ENCODE measurements at regions not wholly inside any gene's neighbourhood (a gene's known extent, or its start where the extent isn't known, plus 50 kb on each side); places are given as distances from the start of the nearest gene placed in this dataset.
"Not testable (repeated sequence)": the region's sequence is repeated elsewhere in the genome, so short reads cannot be mapped to it uniquely, and the experiment has no call there.

DNA sequence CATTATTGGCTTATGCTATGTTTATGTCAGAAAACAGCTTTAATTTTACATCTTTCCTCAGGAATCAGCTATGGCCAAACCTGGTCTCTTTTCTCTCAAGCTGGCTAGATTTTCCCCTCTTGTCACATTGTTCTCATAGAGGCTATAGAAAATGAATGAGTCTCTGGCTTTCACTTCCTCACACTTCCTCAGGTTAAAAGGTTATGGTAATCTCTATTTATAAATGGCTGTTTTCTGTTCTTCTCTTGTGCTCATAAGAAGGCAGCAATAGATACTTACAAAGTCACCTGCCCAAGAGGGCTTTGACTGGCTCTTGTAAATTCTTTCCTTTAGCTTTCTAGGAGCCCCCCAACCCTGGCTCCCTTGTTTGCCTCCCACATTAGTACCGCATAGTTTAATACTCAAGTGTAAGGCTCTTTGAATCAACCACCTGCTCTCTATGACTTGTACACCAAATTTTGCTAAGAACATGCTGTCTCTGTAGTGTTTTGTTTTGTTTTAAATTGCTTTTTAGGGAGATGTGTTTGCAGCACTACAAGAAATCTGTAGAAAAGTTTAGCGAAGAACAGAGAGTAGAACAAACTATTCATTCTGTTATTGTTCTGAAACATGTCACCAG, 897.4 kb upstream of the CITED2 start:
- Histone ChIP-seq H3K4me2 (ENCODE audit: low read length) (no peak overlapping the region), H3K27me3 (ENCODE audit: control insufficient read depth, insufficient read depth, low read length) (no peaks in the 10 kb centered on the region), H3K4me1 (ENCODE audit: control insufficient read depth, insufficient read depth, low read length) (peaks cover 8% of the 10 kb centered on the region), H3K9ac (ENCODE audit: low read depth, low read length) (no peak overlapping the region), H3K9me3 (replicated peaks; ENCODE audit: low read length) (no peaks in the 10 kb centered on the region), H3K4me3 (ENCODE audit: low read length) (no peak overlapping the region), H3K36me3 (ENCODE audit: insufficient read depth, low read length) (no peaks in the 10 kb centered on the region)

DNA sequence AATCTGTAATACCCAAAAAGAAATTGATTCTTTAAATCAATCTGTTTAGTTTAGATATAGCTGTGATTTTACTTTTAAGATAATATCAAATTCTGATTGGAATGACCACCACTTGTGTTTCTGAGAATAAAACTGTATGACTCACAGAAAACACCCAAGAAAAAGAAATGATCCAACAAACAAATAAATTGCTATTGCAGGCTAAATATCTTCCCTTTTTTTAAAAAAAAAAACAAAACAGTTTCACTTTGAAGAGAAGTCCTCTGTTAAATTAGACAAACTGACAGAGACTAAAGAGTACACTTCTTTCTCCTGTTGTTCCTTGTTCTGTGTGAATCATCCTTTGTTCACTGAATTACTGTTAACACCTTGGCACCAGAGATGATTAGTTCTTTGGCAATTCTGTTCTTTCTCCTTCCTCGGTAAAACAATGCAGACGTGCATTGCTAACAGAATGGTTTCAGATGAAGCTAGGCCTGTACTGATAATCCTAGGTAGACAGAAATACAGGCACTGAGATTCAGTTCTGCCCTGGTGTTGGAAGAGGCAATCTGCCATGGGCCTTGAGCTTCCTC, 895.2 kb upstream of the CITED2 start:
- Histone ChIP-seq H3K27me3 (ENCODE audit: control insufficient read depth, insufficient read depth, low read length) (no peaks in the 10 kb centered on the region), H3K4me1 (ENCODE audit: control insufficient read depth, insufficient read depth, low read length) (peaks cover 8% of the 10 kb centered on the region), H3K9me3 (replicated peaks; ENCODE audit: low read length) (no peaks in the 10 kb centered on the region), H3K9ac (ENCODE audit: low read depth, low read length) (peak overlapping the region; percentile 3), H3K4me3 (ENCODE audit: low read length) (no peak overlapping the region), H3K36me3 (ENCODE audit: insufficient read depth, low read length) (no peaks in the 10 kb centered on the region), H3K4me2 (ENCODE audit: low read length) (peak overlapping the region; percentile 32)

DNA sequence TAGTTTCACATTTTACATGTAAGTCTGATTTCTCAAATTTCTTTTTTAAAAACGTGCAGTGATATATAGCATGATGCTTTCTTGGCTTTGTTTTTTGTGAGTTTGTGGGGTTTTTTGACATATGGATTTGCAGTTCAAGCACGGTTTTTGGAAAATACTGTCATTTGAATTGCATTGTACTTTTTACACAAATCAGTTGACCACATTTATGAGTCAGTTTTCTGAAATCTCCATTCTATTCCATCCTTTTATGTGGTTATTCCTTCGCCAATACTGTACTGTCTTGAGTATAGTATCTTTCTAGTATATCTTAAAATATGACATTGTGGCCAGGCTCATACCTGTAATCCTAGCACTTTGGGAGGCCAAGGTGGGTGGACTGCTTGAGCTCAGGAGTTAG, 890.0 kb upstream of the CITED2 start:
- no peaks in the 10 kb centered on the region for H3K36me3 ChIP-seq (ENCODE audit: insufficient read depth, low read length)
- no peak overlapping the region for H3K4me3 ChIP-seq (ENCODE audit: low read length)

DNA sequence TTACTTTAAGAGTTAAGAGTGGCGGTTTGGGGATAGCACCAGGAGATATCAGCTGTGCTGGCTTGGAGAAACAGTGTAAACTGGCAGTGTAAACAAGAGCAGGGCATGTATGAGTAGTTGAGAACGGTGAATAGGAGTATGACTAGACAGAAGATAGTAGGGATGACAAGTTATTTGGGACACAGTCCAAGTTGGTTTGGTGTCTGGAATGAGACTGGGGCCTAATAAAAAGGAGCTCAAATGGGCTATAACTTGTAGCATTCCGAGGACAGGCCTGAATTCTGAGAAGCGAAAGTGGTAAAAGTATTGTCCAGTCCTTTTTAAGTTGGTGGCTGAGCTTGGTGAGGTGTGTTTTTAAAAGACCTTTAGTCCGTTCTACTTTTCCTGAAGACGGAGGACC, 883.9 kb upstream of the CITED2 start:
- H3K9me3 ChIP-seq (replicated peaks; ENCODE audit: low read length); H3K36me3 ChIP-seq (ENCODE audit: insufficient read depth, low read length); H3K4me2 ChIP-seq (ENCODE audit: low read length); H3K4me1 ChIP-seq (ENCODE audit: control insufficient read depth, insufficient read depth, low read length); H3K9ac ChIP-seq (ENCODE audit: low read depth, low read length); H3K4me3 ChIP-seq (ENCODE audit: low read length); H3K27me3 ChIP-seq (ENCODE audit: control insufficient read depth, insufficient read depth, low read length): not testable (repeated sequence)

More for the DNA sequence above, 890.0 kb upstream of the CITED2 start:
- Histone ChIP-seq H3K4me2 (ENCODE audit: low read length) (no peak overlapping the region), H3K4me1 (ENCODE audit: control insufficient read depth, insufficient read depth, low read length) (peaks cover under 1% of the 10 kb centered on the region), H3K27me3 (ENCODE audit: control insufficient read depth, insufficient read depth, low read length) (no peaks in the 10 kb centered on the region), H3K9ac (ENCODE audit: low read depth, low read length) (no peak overlapping the region), H3K9me3 (replicated peaks; ENCODE audit: low read length) (no peaks in the 10 kb centered on the region)

DNA sequence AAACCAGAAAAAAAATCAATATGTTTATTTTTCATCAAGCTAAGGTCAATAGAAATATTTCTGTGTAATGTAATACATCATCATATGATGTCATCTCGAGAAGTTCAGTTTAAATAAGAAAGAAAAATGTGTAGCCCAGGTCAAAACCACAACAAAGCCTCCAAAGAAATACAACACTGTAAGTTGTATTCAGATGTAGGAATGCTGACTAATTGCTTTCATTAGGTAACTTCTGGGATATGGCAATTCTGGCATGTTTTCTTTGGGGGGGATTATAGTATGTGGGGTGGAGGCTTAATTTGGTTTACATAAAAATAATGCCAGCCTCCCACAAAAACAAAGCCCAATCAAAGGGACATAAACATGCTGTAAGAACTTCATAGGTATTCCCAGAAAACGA, 881.8 kb upstream of the CITED2 start:
- no peaks in the 10 kb centered on the region for H3K4me1 ChIP-seq (ENCODE audit: control insufficient read depth, insufficient read depth, low read length)
- H3K9ac ChIP-seq (ENCODE audit: low read depth, low read length), result no peak overlapping the region
- no peaks in the 10 kb centered on the region for H3K36me3 ChIP-seq (ENCODE audit: insufficient read depth, low read length)
- H3K4me2 ChIP-seq (ENCODE audit: low read length), result no peak overlapping the region
- no peaks in the 10 kb centered on the region for H3K9me3 ChIP-seq (replicated peaks; ENCODE audit: low read length)
- H3K4me3 ChIP-seq (ENCODE audit: low read length), result no peak overlapping the region
- H3K27me3 ChIP-seq (ENCODE audit: control insufficient read depth, insufficient read depth, low read length), result no peaks in the 10 kb centered on the region

DNA sequence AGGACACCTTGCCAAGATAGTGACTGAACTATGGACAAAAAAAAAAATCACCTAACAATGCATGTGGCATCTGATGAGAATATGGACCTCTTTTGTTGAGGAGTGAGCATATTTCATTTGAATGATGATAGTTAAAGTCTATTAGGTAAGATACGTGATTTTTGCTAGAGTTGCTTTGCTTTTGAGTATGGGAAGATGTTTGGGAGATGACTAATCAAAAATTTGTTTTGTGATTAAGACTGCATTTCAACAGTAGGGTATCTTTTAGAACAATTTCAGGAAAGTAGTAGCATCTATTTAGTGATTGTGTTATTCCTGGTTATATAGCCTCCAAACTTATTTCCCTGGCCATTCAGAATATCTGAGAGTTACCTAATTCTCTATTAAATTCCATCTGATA, 878.6 kb upstream of the CITED2 start:
- no peak overlapping the region for H3K4me2 ChIP-seq (ENCODE audit: low read length)
- H3K4me3 ChIP-seq (ENCODE audit: low read length), result no peak overlapping the region
- no peaks in the 10 kb centered on the region for H3K27me3 ChIP-seq (ENCODE audit: control insufficient read depth, insufficient read depth, low read length)
- no peak overlapping the region for H3K9ac ChIP-seq (ENCODE audit: low read depth, low read length)
- H3K9me3 ChIP-seq (replicated peaks; ENCODE audit: low read length), result no peaks in the 10 kb centered on the region
- no peaks in the 10 kb centered on the region for H3K4me1 ChIP-seq (ENCODE audit: control insufficient read depth, insufficient read depth, low read length)
- no peaks in the 10 kb centered on the region for H3K36me3 ChIP-seq (ENCODE audit: insufficient read depth, low read length)

DNA sequence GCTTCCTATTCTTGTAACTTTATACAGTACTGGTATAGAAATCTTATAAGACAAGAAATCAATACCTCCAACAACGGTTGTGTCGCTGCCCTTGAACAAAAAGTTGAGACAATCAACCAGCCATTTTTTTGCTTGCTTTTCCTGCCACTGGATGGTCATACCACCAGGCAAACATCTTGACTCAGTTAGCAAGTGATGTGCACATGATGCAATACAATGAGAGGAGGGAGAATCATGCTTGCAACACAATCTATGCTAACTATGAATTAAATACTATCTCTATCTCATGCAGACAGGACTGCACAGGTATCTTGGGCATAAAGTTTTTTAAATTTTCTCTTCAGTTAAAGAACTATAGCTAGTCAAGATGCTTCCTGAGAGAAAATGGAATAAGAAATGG, 877.7 kb upstream of the CITED2 start:
- no peaks in the 10 kb centered on the region for H3K27me3 ChIP-seq (ENCODE audit: control insufficient read depth, insufficient read depth, low read length)
- H3K36me3 ChIP-seq (ENCODE audit: insufficient read depth, low read length), result no peaks in the 10 kb centered on the region
- H3K4me2 ChIP-seq (ENCODE audit: low read length), result no peak overlapping the region
- H3K4me3 ChIP-seq (ENCODE audit: low read length), result no peak overlapping the region
- no peaks in the 10 kb centered on the region for H3K9me3 ChIP-seq (replicated peaks; ENCODE audit: low read length)
- no peak overlapping the region for H3K9ac ChIP-seq (ENCODE audit: low read depth, low read length)
- H3K4me1 ChIP-seq (ENCODE audit: control insufficient read depth, insufficient read depth, low read length), result no peaks in the 10 kb centered on the region

DNA sequence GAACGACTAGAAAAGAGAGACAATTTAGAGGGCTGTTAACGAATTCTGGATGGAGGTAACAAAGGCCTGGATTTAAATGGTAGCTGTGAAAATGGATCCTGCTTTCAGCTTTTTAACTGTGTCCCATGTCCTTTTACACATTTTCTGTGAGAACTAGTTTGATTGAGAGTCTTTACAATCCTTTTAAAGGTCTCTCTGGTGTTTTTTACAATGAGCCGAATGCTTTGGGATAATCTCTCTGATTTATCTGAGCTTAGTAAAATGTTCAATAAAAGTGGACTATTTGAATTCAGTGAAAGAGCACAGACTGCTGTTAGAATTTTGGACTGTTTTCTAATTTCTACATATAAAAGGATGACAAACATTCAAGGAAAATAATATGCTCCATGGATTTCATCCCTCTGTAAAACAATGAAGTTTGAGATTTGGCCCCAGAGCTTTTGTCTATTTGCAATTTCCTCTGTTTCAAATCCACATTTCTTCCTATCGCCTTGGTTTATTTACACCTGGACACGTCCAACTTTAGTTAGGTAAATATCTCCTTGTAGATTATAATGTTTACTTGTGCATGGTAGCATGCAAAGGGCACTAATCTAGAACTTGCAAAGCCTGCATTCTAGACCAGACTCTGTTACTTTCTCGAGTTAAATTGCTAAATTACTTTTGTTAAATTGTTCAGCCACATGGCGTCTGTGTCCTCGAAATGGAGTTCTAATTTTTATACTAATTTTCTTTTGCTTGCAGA, 871.0 kb upstream of the CITED2 start:
- H3K4me1 ChIP-seq (ENCODE audit: control insufficient read depth, insufficient read depth, low read length), result no peaks in the 10 kb centered on the region
- H3K4me3 ChIP-seq (ENCODE audit: low read length), result no peak overlapping the region
- H3K9me3 ChIP-seq (replicated peaks; ENCODE audit: low read length), result no peaks in the 10 kb centered on the region
- no peaks in the 10 kb centered on the region for H3K36me3 ChIP-seq (ENCODE audit: insufficient read depth, low read length)
- H3K9ac ChIP-seq (ENCODE audit: low read depth, low read length), result no peak overlapping the region
- H3K4me2 ChIP-seq (ENCODE audit: low read length), result no peak overlapping the region
- no peaks in the 10 kb centered on the region for H3K27me3 ChIP-seq (ENCODE audit: control insufficient read depth, insufficient read depth, low read length)

DNA sequence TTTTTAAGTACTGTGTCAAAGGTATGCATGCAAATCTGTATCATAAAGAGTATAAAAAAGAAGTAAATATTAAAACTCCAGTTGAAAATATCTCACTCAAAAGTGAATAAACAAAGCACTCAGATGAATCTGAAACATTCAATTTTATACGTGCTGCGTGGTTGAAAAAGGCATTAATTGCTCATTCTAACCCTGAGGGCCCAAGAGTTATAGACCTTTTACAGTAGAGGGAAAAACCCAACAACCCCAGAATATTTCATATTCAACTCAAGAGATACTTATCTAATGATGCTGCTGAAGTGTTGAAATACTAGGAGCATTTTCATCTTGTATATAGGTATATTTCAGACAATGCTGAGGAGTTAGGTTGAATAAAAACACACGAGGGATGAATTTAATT, 862.8 kb upstream of the CITED2 start:
- Histone ChIP-seq H3K9me3 (replicated peaks; ENCODE audit: low read length) (no peaks in the 10 kb centered on the region), H3K27me3 (ENCODE audit: control insufficient read depth, insufficient read depth, low read length) (no peaks in the 10 kb centered on the region), H3K4me3 (ENCODE audit: low read length) (no peak overlapping the region), H3K9ac (ENCODE audit: low read depth, low read length) (no peak overlapping the region), H3K4me2 (ENCODE audit: low read length) (no peak overlapping the region), H3K36me3 (ENCODE audit: insufficient read depth, low read length) (no peaks in the 10 kb centered on the region), H3K4me1 (ENCODE audit: control insufficient read depth, insufficient read depth, low read length) (no peaks in the 10 kb centered on the region)

DNA sequence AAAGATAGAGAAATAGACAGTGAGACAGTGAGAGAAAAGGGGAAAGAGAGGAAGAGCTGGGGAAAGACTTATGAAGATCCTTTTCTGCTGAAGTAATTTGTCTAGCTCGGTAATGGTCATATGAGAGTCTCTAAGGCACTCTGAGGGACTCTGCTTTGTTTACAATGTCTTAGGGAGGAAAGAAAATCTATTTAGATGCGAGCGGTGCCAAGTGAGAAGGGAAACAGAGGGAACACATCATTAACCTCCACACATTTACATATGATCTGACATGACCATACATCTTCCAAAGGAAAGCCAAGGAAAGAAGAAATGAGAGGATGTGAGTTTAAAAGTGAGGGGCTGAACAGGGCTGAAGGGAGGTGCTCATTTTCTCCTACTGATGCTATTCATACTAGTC, 862.3 kb upstream of the CITED2 start:
- no peaks in the 10 kb centered on the region for H3K9me3 ChIP-seq (replicated peaks; ENCODE audit: low read length)
- H3K4me2 ChIP-seq (ENCODE audit: low read length), result no peak overlapping the region
- H3K4me3 ChIP-seq (ENCODE audit: low read length), result no peak overlapping the region
- H3K36me3 ChIP-seq (ENCODE audit: insufficient read depth, low read length), result no peaks in the 10 kb centered on the region
- no peaks in the 10 kb centered on the region for H3K4me1 ChIP-seq (ENCODE audit: control insufficient read depth, insufficient read depth, low read length)
- no peak overlapping the region for H3K9ac ChIP-seq (ENCODE audit: low read depth, low read length)
- no peaks in the 10 kb centered on the region for H3K27me3 ChIP-seq (ENCODE audit: control insufficient read depth, insufficient read depth, low read length)

DNA sequence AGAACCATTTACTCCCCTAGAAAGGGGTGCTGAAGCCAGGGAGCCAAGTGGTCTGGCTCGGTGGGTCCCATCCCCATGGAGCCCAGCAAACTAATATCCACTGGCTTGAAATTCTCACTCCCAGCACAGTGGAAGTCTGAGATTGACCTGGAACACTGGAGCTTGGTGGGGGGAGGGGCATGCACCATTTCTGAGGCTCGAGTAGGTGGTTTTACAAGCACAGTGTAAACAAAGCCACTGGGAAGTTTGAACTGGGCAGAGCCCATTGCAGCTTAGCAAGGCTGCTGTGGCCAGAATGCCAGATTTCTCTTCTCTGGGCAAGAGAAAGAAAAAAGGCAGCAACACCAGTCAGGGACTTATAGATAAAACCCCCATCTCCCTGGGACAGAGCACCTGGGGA, 855.8 kb upstream of the CITED2 start:
- Histone ChIP-seq H3K9ac (ENCODE audit: low read depth, low read length) (no peak overlapping the region), H3K4me3 (ENCODE audit: low read length) (no peak overlapping the region), H3K9me3 (replicated peaks; ENCODE audit: low read length) (no peaks in the 10 kb centered on the region), H3K4me1 (ENCODE audit: control insufficient read depth, insufficient read depth, low read length) (peaks cover 11% of the 10 kb centered on the region), H3K27me3 (ENCODE audit: control insufficient read depth, insufficient read depth, low read length) (no peaks in the 10 kb centered on the region), H3K36me3 (ENCODE audit: insufficient read depth, low read length) (no peaks in the 10 kb centered on the region), H3K4me2 (ENCODE audit: low read length) (no peak overlapping the region)

DNA sequence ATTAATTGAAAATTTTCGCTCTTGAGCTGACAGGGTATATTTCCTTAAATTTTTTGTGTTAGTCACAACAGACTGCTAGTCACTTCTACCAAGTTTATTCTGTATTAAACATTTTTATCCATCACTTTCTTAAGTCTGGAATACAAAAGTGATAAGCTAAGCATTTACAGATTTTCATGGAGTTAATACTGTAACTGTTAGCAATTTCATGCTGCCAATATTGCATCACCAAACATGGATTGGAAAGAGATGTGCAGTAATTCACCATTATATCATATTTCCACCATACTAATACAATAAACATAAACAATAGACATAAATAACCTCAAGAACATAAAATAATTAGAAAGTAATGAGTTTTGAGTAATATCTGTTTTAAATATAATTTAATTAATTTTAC, 854.0 kb upstream of the CITED2 start:
- Histone ChIP-seq H3K36me3 (ENCODE audit: insufficient read depth, low read length) (no peaks in the 10 kb centered on the region), H3K4me1 (ENCODE audit: control insufficient read depth, insufficient read depth, low read length) (peaks cover 13% of the 10 kb centered on the region), H3K4me3 (ENCODE audit: low read length) (no peak overlapping the region), H3K9ac (ENCODE audit: low read depth, low read length) (no peak overlapping the region), H3K9me3 (replicated peaks; ENCODE audit: low read length) (no peaks in the 10 kb centered on the region), H3K4me2 (ENCODE audit: low read length) (no peak overlapping the region), H3K27me3 (ENCODE audit: control insufficient read depth, insufficient read depth, low read length) (no peaks in the 10 kb centered on the region)

Data from skeletal muscle satellite cell (primary cell).